Neuron (in vitro differentiated cells): ENCODE measurements at regions not wholly inside any gene's neighbourhood (a gene's known extent, or its start where the extent isn't known, plus 50 kb on each side); places are given as distances from the start of the nearest gene placed in this dataset.
"Not testable (repeated sequence)": the region's sequence is repeated elsewhere in the genome, so short reads cannot be mapped to it uniquely, and the experiment has no call there.

ENCODE experiments used
- H2AFZ ChIP-seq: one replicate; pipeline ENCODE4 v1.6.1; 2013; ENCODE audit warnings: low read depth, mild to moderate bottlenecking, inconsistent platforms, low read length, moderate library complexity
- H3K27me3 ChIP-seq: one replicate; pipeline ENCODE4 v1.6.1; 2013; ENCODE audit warnings: low read length; ENCODE audit not compliant: insufficient read depth
- H3K36me3 ChIP-seq: one replicate; pipeline ENCODE4 v1.6.1; 2013; ENCODE audit warnings: low read length; ENCODE audit not compliant: insufficient read depth
- H3K4me1 ChIP-seq: one replicate; pipeline ENCODE4 v1.6.1; 2013; ENCODE audit warnings: low read length; ENCODE audit not compliant: insufficient read depth
- H3K4me3 ChIP-seq: 2 replicates; pipeline ENCODE4 v1.5.1; 2013; ENCODE audit warnings: mild to moderate bottlenecking, low read length, moderate library complexity
- H3K9me3 ChIP-seq: one replicate; pipeline ENCODE4 v1.6.1; 2013; ENCODE audit warnings: low read length

DNA sequence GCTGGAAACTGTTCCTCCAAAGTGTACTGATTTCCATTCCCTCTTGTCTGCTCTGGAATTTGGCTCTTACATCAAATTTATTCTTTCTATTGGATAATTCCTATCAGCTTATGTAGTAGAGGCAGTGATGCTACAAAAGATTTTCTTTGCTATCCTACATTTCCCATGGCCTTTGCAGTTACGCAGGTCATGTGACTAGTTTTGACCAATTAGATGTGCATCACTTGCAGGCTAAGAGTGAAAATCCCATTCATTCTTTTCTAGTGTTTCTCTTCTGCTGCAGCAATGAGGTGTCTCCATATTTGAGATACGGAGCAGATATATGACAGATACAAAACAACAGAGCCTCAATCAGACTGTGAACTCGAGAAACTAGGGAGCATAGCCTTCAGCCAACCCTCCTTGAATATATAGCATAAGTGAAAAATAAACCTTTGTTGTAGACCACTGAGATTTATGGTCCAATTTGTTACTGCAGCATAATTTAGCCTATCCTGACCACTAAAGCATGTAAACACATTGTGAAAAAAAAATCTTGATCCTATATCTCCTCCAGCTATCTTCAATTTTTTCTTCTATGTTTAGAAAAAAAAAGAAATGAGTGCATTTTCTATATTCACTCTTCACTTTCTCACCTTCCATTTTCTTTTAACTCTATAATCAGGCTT, 102.0 kb downstream of the HNMT start:
- no peaks in the 10 kb centered on the region for H3K4me1 ChIP-seq

DNA sequence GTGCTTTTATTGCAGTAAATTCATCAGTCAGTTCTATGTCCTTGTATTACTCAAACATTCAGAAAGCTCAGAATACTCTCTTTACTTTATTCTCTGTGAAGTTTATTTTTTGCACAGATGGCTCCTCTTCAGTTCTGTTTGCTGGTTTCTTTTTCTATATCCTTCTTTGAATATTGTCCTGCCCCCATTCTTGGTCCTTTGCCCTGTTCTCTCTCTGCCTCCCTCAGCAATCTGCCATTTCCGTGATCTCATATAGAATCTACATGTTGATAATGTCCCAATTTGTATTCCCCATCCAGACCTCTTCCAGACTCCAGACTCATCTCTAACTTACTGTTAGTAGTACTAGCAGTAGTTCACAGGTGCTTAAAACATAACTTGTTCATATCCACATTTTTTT, 102.6 kb downstream of the HNMT start:
- H3K4me3 ChIP-seq, result no peak overlapping the region
- H3K4me1 ChIP-seq, result peaks cover 4% of the 10 kb centered on the region
- H2AFZ ChIP-seq, result no peak overlapping the region
- H3K36me3 ChIP-seq, result no peaks in the 10 kb centered on the region
- H3K27me3 ChIP-seq, result no peaks in the 10 kb centered on the region
- no peaks in the 10 kb centered on the region for H3K9me3 ChIP-seq

More for the DNA sequence above, 102.0 kb downstream of the HNMT start:
- H2AFZ ChIP-seq, result no peak overlapping the region
- no peaks in the 10 kb centered on the region for H3K36me3 ChIP-seq
- H3K27me3 ChIP-seq, result no peaks in the 10 kb centered on the region
- no peaks in the 10 kb centered on the region for H3K9me3 ChIP-seq
- H3K4me3 ChIP-seq, result no peak overlapping the region

- not testable (repeated sequence) for H3K36me3 ChIP-seq, H3K27me3 ChIP-seq, H3K9me3 ChIP-seq, H2AFZ ChIP-seq, H3K4me3 ChIP-seq
- peaks cover 13% of the 10 kb centered on the region for H3K4me1 ChIP-seq
Measured at GRCh38 chr2:138068669-138069068, 104.4 kb downstream of the HNMT start.

GRCh38 chr2:138071042-138071719, 106.9 kb downstream of the HNMT start:
- not testable (repeated sequence) for H3K27me3 ChIP-seq, H2AFZ ChIP-seq, H3K4me3 ChIP-seq, H3K9me3 ChIP-seq, H3K36me3 ChIP-seq
- H3K4me1 ChIP-seq, result peaks cover 13% of the 10 kb centered on the region

GRCh38 chr2:138071720-138072719, 107.7 kb downstream of the HNMT start:
- Histone ChIP-seq H3K9me3 (no peaks in the 10 kb centered on the region), H3K36me3 (no peaks in the 10 kb centered on the region), H3K4me3 (no peak overlapping the region)

DNA sequence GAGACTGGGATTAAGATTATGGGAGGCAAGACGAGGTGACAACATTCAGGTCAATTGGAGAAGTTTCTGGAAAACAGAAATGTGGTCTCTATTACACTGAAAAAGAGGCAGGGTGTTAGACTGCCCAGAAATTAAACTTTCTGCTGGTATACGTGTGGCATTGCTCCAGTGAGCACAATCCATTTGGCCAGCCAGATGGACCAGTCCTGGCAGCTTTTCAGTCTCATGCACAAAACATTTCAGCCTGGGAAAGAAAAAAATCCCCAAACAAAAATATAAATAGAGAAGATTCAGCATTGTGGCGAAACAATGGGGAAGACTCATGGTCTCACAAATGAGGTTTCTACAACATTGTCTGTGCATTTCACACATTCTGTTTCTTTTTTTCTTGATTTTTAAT, 113.9 kb downstream of the HNMT start:
- H3K27me3 ChIP-seq, result no peaks in the 10 kb centered on the region
- H2AFZ ChIP-seq, result no peak overlapping the region
- no peaks in the 10 kb centered on the region for H3K36me3 ChIP-seq
- H3K4me1 ChIP-seq, result no peaks in the 10 kb centered on the region
- H3K9me3 ChIP-seq, result no peaks in the 10 kb centered on the region
- no peak overlapping the region for H3K4me3 ChIP-seq

More at GRCh38 chr2:138071720-138072719, 107.7 kb downstream of the HNMT start:
- Histone ChIP-seq H2AFZ (no peak overlapping the region), H3K4me1 (peaks cover 13% of the 10 kb centered on the region), H3K27me3 (no peaks in the 10 kb centered on the region)

- Histone ChIP-seq H3K27me3 (no peaks in the 10 kb centered on the region), H2AFZ (no peak overlapping the region), H3K36me3 (no peaks in the 10 kb centered on the region), H3K4me1 (no peaks in the 10 kb centered on the region), H3K9me3 (no peaks in the 10 kb centered on the region), H3K4me3 (no peak overlapping the region)
Measured at GRCh38 chr2:138079976-138080375, 115.7 kb downstream of the HNMT start.

GRCh38 chr2:138081225-138082073, 117.2 kb downstream of the HNMT start:
- Histone ChIP-seq H3K4me1 (no peaks in the 10 kb centered on the region), H3K36me3 (no peaks in the 10 kb centered on the region), H3K9me3 (no peaks in the 10 kb centered on the region), H3K4me3 (no peak overlapping the region), H3K27me3 (no peaks in the 10 kb centered on the region), H2AFZ (no peak overlapping the region)

DNA sequence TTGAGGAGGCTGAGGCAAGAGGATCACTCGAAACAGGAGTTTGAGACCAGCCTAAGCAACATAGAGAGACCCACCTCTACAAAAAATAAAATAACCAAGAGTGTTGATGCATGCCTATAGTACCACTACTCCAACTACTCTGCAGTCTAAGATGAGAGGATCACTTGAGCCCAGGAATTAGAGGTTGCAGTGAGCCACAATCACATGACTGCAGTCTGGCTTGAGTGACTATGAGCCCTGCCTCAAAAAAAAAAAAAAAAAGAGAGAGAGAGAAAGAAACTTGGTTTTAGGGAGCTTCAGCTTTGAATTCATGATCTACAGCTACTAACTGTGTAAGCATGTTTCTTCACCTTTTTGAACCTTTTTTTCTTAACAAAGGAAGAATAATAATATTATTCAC, 119.9 kb downstream of the HNMT start:
- H3K36me3 ChIP-seq, result no peaks in the 10 kb centered on the region
- H2AFZ ChIP-seq, result no peak overlapping the region
- no peaks in the 10 kb centered on the region for H3K4me1 ChIP-seq

GRCh38 chr2:138085441-138085840, 121.2 kb downstream of the HNMT start:
- H3K36me3 ChIP-seq, H2AFZ ChIP-seq, H3K4me1 ChIP-seq, H3K27me3 ChIP-seq, H3K9me3 ChIP-seq, H3K4me3 ChIP-seq: not testable (repeated sequence)

More for the DNA sequence above, 119.9 kb downstream of the HNMT start:
- H3K9me3 ChIP-seq, result no peaks in the 10 kb centered on the region
- no peak overlapping the region for H3K4me3 ChIP-seq
- no peaks in the 10 kb centered on the region for H3K27me3 ChIP-seq

DNA sequence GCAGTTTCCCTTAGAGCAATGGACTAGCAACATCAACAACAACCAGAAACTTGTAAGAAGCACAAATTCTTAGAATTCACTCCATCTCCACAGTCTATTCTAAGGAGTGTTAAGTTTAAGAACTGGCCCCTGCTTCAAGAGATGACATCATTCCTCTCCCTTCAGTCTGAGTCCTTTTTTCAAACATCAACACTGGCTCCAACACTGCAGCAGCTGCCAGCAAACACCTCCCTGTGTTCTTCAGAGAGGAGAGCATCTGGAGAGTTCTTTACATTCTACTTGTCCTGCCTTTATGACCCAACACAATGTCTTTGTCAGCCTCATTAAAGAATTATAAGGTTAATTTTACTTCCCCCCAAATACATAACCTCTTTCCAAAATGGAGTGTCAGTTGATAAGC, 122.3 kb downstream of the HNMT start:
- Histone ChIP-seq H2AFZ (no peak overlapping the region), H3K4me3 (no peak overlapping the region), H3K4me1 (no peaks in the 10 kb centered on the region), H3K36me3 (no peaks in the 10 kb centered on the region), H3K27me3 (no peaks in the 10 kb centered on the region), H3K9me3 (no peaks in the 10 kb centered on the region)

GRCh38 chr2:138087751-138088593, 123.7 kb downstream of the HNMT start:
- no peaks in the 10 kb centered on the region for H3K36me3 ChIP-seq
- no peaks in the 10 kb centered on the region for H3K27me3 ChIP-seq
- no peak overlapping the region for H3K4me3 ChIP-seq
- H2AFZ ChIP-seq, result no peak overlapping the region
- no peaks in the 10 kb centered on the region for H3K9me3 ChIP-seq
- no peaks in the 10 kb centered on the region for H3K4me1 ChIP-seq
